Dermis blood vessel endothelial cell (primary cell): ENCODE measurements at regions not wholly inside any gene's neighbourhood (a gene's known extent, or its start where the extent isn't known, plus 50 kb on each side); places are given as distances from the start of the nearest gene placed in this dataset.
"Not testable (repeated sequence)": the region's sequence is repeated elsewhere in the genome, so short reads cannot be mapped to it uniquely, and the experiment has no call there.

Source experiments
- DNase-seq: peaks from one replicate; pipeline ENCODE4 v3.0.0; 2010

DNA sequence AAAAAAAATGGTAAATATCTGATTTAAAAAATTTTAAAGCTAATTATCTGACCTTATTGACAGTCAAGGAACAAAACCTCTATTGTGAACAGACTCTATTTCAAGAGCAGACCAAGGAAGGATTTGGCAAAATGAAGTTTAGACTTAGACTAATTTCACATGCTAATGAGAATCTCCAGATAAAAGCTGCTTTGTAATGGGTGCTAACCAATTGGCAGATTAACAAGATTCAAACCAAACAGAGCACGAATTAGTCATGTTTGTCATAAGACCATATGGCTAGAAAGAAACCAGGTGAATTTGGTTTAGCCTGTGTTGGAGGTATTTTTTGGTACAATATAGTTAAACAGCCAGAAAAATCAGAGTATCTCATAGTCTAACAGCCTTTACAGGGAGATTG, 429.1 kb upstream of the NFE2L3 start:
- no peak for DNase-seq

DNA sequence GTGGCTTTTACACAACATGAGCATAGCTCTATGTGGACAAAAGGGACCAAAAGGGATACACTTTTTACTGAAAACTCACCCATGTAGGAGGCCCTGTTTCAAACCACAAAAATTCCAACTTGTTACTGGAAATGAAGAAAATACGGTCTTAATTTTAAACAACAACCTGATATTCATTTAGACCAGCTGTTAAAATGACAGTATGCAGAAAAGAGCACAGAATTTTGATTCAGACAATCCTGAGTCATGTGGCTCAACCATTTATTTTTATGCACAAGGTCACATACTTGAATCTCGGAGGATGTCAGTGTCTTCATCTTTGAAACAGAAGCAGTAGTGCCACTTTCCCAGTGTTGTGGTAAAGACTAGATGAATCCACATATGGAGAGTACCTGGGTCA, 426.5 kb upstream of the NFE2L3 start:
- DNase-seq = no peak

DNA sequence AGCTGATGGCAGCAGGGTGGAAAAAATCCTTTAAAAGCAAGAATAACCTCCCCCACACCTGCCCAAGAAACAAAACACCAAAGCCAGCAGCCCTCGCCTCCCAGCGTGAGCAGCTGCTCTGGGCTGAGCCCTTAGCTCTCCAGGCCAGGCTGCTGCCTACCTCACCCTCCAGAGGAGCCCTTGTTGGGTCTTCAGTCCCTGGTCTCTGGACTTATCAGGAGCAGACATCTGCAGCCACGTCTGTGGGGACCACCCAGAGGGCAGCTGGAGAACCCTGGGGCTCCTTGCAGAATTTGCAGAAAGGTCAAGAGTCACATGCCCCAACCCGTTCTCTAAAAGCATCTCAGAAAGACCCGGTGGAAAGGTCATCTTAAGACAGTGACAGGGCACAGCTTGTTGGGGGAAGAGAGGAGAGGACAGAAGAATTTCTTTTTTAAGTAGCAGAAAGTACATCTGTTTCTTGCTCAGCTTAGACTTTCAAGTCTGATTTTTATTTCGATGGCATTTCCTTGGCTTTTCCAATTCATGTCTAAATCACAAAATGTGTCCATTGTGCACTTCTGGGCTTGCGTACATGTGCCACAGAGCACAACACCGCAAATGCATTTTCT, 425.7 kb upstream of the NFE2L3 start:
- DNase-seq = no peak

DNA sequence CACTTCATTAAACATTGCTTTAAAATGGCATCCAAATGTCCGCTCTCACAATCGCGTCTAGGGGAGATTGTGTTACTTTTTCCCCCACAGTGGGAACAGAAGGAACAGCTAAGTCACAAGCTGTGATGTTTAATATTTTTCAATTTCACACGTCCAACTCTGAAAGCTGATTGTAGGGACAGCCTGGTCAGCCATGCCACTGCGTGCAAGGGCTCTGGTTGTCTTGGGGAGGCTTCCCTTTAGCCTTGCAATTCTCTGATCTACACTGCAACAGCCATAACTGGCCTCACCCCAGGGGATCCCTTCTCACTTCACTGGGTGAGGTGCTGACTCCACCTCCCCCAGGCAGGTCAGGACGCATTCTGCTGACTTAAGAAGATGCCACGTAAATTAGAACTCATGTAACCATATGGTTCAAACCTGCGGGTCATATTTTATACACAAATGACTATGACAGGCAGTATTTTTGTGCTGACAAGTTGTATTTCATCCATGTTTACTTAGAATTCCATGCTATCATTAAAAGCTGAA, 425.2 kb upstream of the NFE2L3 start:
- no peak for DNase-seq

- DNase-seq = no peak
Measured at GRCh38 chr7:25727446-25727845, 424.6 kb upstream of the NFE2L3 start.

GRCh38 chr7:25727876-25728275, 424.1 kb upstream of the NFE2L3 start:
- DNase-seq = no peak

DNA sequence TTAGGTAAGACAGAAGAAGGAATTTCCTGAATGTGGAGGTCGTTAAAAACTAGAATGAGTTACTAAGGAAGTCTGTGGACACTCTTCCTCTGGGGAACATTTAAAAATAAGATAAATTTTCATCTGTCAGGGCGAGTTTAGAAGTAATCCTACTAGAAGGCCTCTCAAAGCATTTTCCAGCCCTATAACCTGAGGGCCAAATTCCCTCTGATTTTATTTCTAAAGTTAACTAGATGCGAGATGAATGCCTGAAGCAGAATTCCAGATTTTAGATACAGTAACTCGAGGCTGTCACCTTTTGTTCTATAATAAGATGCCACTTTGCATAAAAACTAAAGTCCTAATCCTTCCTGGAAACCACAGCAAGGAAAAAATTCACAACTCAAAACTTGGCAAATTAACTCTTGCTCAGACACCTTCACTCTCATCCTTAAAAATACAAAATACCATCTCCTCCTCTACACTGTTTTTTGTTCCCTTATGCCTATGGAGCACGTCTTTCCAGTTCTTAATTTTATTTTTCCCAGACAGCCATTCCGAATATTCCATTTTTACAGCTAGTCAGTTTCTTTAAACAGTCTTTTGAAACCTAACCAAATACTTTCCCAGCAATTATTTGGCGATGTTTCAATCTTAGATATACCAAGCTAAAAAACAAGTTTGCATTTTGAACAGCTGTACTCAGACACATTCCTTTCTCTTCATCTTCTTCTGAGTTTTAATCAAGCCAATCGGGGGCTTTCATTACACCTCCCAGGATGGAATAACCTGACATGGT, 420.7 kb upstream of the NFE2L3 start:
- DNase-seq = no peak

DNA sequence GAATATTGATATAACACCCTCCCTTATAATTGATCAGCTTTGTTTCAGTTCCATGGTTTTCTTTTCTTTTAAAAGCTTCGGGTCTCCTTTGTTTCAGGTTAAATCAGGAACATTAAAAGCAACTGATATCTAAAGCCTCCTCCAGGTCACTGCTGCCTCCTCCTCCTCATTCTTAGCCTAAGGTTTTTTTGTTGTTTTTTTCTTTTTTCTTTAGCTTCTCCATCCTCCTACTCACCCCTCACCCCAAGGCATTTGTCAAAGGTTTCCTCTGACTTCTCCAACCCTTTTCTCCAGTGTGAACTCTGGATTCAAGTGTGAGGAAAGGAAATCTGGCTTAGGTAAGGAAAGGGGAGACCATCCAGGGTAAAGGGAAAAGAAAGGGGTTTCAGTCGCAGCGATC, 420.2 kb upstream of the NFE2L3 start:
- DNase-seq = no peak

DNA sequence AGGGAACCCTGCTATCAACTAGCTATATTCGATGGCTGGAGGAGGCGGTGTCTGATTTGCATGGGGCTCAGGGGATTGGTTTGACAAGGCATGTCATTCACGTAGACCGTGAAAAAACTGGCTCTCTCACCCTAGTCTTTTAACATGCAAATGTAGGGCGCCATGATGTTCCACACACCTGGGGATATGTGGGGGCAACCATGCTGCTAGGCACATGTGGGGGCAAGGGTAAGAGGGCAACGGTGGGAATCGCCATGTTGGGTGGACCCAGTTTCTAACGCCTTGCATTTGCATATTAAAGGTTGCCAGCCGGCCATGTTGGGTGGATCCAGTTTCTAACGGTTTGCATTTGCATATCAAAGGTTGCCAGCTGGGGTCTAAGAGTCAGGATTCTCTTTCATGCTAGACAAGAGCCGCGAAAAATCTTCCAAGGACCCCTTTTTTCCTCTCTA, 419.2 kb upstream of the NFE2L3 start:
- no peak for DNase-seq

GRCh38 chr7:25735674-25736242, 416.2 kb upstream of the NFE2L3 start:
- DNase-seq = no peak

- DNase-seq = no peak
Measured at GRCh38 chr7:25738528-25738927, 413.5 kb upstream of the NFE2L3 start.

DNA sequence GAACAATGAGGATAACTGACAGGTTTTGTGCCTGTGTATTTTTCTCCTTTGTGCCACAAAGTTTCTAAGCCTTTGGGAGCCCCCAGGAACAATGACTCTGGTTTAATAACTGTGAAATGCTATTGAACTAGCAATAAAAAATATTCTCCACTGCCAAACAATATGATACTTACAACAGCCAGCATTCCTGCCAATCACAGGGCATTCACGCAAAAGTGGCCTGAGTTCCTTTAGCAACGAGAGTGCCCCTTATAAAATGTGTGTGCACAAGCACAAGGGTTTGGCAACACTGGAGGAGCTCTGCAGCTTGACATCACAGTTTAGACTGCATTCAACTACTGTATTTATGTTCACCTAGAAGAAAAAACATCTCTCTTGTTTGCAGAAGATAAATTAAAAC, 412.9 kb upstream of the NFE2L3 start:
- DNase-seq = no peak

DNA sequence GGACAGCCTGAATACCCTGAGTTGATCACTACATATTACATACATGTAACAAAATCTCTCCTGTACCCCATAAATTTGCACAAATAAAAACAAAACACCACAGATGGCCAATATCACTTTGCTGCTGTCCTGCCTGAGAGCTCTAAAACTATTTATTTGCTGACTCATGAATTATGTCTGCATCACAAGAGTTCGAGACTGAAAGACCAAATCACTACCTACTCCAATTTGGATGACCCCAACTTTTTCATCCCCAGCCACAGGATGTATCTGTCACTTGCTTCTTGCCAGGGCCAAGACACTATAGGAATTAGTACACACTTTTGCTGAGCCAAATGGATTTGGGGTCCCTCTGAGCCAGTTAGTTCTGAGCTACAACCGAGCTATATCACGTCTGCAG, 409.7 kb upstream of the NFE2L3 start:
- DNase-seq = no peak

DNA sequence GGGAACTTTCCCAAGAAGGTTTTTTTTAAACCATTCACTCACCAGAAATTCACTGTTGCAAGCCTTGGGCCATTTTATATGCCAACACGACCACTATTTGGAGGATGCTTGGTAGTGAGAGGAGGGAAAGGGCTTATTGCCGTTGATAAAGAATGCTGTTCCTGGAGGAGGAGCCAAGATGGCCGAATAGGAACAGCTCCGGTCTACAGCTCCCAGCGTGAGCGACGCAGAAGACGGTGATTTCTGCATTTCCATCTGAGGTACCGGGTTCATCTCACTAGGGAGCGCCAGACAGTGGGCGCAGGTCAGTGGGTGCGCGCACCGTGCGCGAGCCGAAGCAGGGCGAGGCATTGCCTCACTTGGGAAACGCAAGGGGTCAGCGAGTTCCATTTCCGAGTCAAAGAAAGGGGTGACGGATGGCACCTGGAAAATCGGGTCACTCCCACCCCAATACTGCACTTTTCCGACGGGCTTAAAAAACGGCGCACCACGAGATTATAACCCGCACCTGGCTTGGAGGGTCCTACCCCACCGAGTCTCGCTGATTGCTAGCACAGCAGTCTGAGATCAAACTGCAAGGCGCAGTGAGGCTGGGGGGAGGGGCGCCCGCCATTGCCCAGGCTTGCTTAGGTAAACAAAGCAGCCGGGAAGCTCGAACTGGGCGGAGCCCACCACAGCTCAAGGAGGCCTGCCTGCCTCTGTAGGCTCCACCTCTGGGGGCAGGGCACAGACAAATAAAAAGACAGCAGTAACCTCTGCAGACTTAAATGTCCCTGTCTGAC, 408.1 kb upstream of the NFE2L3 start:
- DNase-seq = not testable (repeated sequence)

- no peak for DNase-seq
Measured at GRCh38 chr7:25750744-25751508, 401.1 kb upstream of the NFE2L3 start.

DNA sequence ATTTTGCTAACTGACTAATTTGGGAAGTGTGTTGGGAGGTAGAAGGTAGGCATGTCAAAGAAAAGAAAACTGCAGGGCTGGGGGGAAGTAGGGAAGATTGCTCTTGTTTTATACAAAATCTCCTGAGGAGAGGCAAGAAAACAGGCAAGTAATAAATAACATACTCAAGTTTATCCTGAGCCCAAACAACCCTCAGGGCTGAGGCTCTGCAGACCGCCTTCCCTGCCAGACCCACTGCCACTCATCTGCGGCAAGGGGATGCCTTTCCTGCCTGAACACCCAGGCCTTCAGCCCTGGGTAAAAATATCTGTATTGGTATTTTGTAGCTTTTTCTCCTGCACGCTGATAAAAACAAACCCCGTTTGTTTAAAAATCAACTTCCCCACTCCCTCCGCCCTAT, 399.8 kb upstream of the NFE2L3 start:
- DNase-seq = no peak

DNA sequence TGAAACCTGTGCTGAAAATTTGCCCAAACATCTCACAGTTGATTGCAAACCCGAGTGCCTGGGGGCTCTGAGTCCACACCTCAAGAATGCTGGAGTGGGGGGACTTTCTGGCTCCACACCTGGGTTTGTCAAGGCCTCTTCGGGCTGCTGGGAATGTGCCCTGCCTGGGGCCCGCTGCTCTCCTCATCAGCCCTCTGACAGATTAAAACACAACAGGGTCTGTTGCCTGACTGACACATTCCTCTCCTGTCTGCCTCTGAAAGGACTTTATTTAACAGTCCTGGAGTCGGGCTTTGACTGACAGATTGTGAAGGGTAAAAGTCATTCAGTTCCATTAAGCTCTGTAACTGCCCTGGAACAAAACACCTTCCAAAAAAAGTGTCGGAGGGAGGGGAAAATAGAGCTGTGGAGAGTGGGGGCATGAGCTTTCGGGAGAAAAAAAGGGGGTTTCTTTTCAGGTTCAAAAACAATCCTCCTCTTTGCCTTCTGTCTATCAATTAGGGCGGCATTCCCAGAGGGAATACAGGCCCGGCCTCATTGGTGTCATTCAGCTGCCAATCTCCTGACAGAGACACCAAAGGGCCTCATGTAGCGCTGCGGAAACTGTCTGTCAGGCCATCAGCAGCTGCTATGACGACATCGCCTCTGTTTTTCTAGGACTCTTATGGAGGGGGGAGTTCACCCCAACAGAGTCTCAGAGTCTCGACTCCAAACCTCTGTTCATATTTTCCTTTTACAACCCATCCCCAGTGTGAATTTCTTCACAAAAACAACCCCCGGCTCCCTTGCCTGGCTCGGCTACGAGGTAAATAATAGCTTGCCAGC, 398.8 kb upstream of the NFE2L3 start:
- DNase-seq = no peak

GRCh38 chr7:25753837-25754236, 398.2 kb upstream of the NFE2L3 start:
- no peak for DNase-seq

GRCh38 chr7:25754333-25754732, 397.7 kb upstream of the NFE2L3 start:
- DNase-seq = no peak

DNA sequence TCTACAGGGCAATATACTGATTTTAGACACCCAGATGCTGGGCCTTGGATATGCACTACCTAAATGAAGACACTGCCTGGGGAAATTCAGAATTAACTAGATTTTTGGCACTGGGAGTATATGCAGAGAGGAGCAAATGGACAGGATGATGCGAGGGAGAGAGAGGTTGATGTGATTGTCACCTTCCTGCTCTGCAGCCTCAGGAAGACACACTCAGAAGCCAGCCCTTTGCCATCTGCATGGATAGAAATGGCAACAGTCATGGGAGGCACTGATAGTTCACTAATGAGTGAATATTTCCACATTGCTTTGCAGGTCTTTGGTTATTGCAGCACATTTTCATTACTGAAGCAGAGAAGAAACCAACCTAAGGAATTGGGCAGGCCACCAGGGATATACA, 397.2 kb upstream of the NFE2L3 start:
- DNase-seq = no peak

DNA sequence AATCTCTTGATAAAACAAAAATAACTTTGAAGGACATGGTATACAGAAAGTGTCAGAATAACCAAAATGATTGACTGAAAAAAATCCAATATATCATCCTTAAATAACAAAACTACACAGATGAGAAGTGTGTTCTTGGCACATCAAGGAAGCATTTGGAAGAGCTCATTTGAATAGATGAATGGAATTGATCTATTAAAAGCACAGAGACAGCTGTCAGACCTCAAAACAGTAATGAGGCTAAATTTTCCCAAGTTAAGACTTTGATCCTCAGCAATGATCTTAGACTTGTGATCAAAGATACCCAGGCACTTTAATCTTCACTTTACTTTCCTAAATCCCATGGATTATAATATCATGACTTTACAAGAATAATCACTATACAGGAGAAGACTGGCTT, 395.4 kb upstream of the NFE2L3 start:
- no peak for DNase-seq
